Omental fat pad (tissue), 3 donors: ENCODE measurements at regions not wholly inside any gene's neighbourhood (a gene's known extent, or its start where the extent isn't known, plus 50 kb on each side); places are given as distances from the start of the nearest gene placed in this dataset.

Experiments used
- ATAC-seq: fragments of 150-250 bp; one replicate; pipeline ENCODE4 v1.9.1; 2016; ENCODE audit warnings: mild to moderate bottlenecking, moderate library complexity; ENCODE audit not compliant: low FRiP score
- DNase-seq: peaks from one replicate; pipeline ENCODE4 v3.0.0-alpha.2; 2019; ENCODE audit warnings: low spot score
- CTCF ChIP-seq, 3 donors: fragments of 450-650 bp; IDR thresholded peaks; one replicate each; pipeline ENCODE4 v1.5.1; 2016 to 2017; ENCODE audit warnings: antibody characterized with exemption in 3 of 3, mild to moderate bottlenecking in 3 of 3, moderate library complexity in 2 of 3

- TF ChIP-seq CTCF (IDR thresholded peaks at IDR 0.05), result no peak
- DNase-seq (no peak), ATAC-seq (no peak)
Observed at GRCh38 chr3:87363721-87364120, 87.3 kb upstream of the POU1F1 start.

- TF ChIP-seq CTCF (IDR thresholded peaks at IDR 0.05), result no peak
- no peak for ATAC-seq
- no peak for DNase-seq
Observed at GRCh38 chr3:87361956-87362355, 85.6 kb upstream of the POU1F1 start.

- TF ChIP-seq CTCF (IDR thresholded peaks at IDR 0.05), result no peak
- DNase-seq (no peak), ATAC-seq (no peak)
Observed at GRCh38 chr3:87361271-87361670, 84.9 kb upstream of the POU1F1 start.

- no peak for TF ChIP-seq CTCF (IDR thresholded peaks at IDR 0.05)
- no peak for DNase-seq
- ATAC-seq, result no peak
Observed at GRCh38 chr3:87359826-87360225, 83.4 kb upstream of the POU1F1 start.

GRCh38 chr3:87359025-87359424 lies 82.6 kb upstream of the POU1F1 start:
- no peak for TF ChIP-seq CTCF (IDR thresholded peaks at IDR 0.05)
- no peak for DNase-seq
- ATAC-seq, result no peak

GRCh38 chr3:87358066-87358465 lies 81.7 kb upstream of the POU1F1 start:
- TF ChIP-seq CTCF (IDR thresholded peaks at IDR 0.05), result no peak
- no peak for DNase-seq
- ATAC-seq, result no peak

- DNase-seq (no peak), ATAC-seq (no peak)
- TF ChIP-seq CTCF (IDR thresholded peaks at IDR 0.05), result no peak
Observed at GRCh38 chr3:87354398-87354797, 78.0 kb upstream of the POU1F1 start.
